Daoy (cell line): ENCODE measurements at regions not wholly inside any gene's neighbourhood (a gene's known extent, or its start where the extent isn't known, plus 50 kb on each side); places are given as distances from the start of the nearest gene placed in this dataset.

Experiments used
- DNase-seq: peaks from one replicate; pipeline ENCODE4 v3.0.0-alpha.2; 2015; ENCODE audit warnings: low read depth

GRCh38 chrX:33465137-33465536, 253.8 kb upstream of the DMD start:
- DNase-seq, result no peak

- no peak for DNase-seq
Measured at GRCh38 chrX:33457102-33457501, 245.8 kb upstream of the DMD start.

- DNase-seq, result no peak
Measured at GRCh38 chrX:33447285-33447684, 235.9 kb upstream of the DMD start.

GRCh38 chrX:33434256-33435092, 223.1 kb upstream of the DMD start:
- peak; percentile 19 for DNase-seq

GRCh38 chrX:33416273-33416805, 205.0 kb upstream of the DMD start:
- no peak for DNase-seq

GRCh38 chrX:33415459-33415858, 204.1 kb upstream of the DMD start:
- no peak for DNase-seq

GRCh38 chrX:33385546-33385945, 174.2 kb upstream of the DMD start:
- DNase-seq, result peak; percentile 0

- peak; percentile 13 for DNase-seq
Measured at GRCh38 chrX:33379839-33380238, 168.5 kb upstream of the DMD start.

- DNase-seq, result no peak
Measured at GRCh38 chrX:33357606-33358005, 146.3 kb upstream of the DMD start.

- DNase-seq, result peak; percentile 6
Measured at GRCh38 chrX:33339219-33339618, 127.9 kb upstream of the DMD start.

- peak; percentile 2 for DNase-seq
Measured at GRCh38 chrX:33336783-33337182, 125.4 kb upstream of the DMD start.

GRCh38 chrX:33333271-33333670, 121.9 kb upstream of the DMD start:
- DNase-seq, result no peak

- no peak for DNase-seq
Measured at GRCh38 chrX:33330798-33331197, 119.4 kb upstream of the DMD start.

- DNase-seq, result no peak
Measured at GRCh38 chrX:33324099-33324498, 112.8 kb upstream of the DMD start.

GRCh38 chrX:33307911-33308354, 96.6 kb upstream of the DMD start:
- DNase-seq, result no peak

- DNase-seq, result no peak
Measured at GRCh38 chrX:33298622-33299021, 87.3 kb upstream of the DMD start.

GRCh38 chrX:33285550-33285949, 74.2 kb upstream of the DMD start:
- no peak for DNase-seq

GRCh38 chrX:33277046-33277445, 65.7 kb upstream of the DMD start:
- DNase-seq, result no peak

GRCh38 chrX:33273535-33273934, 62.2 kb upstream of the DMD start:
- DNase-seq, result no peak

- DNase-seq, result no peak
Measured at GRCh38 chrX:33272986-33273385, 61.6 kb upstream of the DMD start.
